AG04449 (cell line): ENCODE measurements at regions not wholly inside any gene's neighbourhood (a gene's known extent, or its start where the extent isn't known, plus 50 kb on each side); places are given as distances from the start of the nearest gene placed in this dataset.

Source experiments
- CTCF ChIA-PET: fragments of 350-600 bp; formaldehyde crosslinking; extraction: SDS; loops from one replicate; lab custom pipeline; 2021; ENCODE audit warnings: antibody characterized with exemption; lab: Yijun Ruan, JAX
- POLR2A ChIA-PET: fragments of 400-600, 350-600 bp; formaldehyde crosslinking; extraction: SDS; loops from one replicate; lab custom pipeline; 2020; ENCODE audit warnings: antibody characterized with exemption, inconsistent platforms; lab: Yijun Ruan, JAX
- DNase-seq: peaks from one replicate; pipeline ENCODE4 v3.0.0-alpha.2; 2010; ENCODE audit warnings: low read depth, low spot score
- H3K4me3 ChIP-seq: 2 replicates; pipeline ENCODE4 v1.5.1; 2011; ENCODE audit warnings: low read depth, mild to moderate bottlenecking, control low read depth, low read length
- TF ChIP-seq, protein P1 (sequence below): IDR thresholded peaks from one replicate; pipeline ENCODE4 v1.5.1; 2011; ENCODE audit warnings: mild to moderate bottlenecking, moderate library complexity, low read length, control low read depth, inconsistent platforms; ENCODE audit not compliant: insufficient read depth; ENCODE audit errors: missing control alignments

DNA sequence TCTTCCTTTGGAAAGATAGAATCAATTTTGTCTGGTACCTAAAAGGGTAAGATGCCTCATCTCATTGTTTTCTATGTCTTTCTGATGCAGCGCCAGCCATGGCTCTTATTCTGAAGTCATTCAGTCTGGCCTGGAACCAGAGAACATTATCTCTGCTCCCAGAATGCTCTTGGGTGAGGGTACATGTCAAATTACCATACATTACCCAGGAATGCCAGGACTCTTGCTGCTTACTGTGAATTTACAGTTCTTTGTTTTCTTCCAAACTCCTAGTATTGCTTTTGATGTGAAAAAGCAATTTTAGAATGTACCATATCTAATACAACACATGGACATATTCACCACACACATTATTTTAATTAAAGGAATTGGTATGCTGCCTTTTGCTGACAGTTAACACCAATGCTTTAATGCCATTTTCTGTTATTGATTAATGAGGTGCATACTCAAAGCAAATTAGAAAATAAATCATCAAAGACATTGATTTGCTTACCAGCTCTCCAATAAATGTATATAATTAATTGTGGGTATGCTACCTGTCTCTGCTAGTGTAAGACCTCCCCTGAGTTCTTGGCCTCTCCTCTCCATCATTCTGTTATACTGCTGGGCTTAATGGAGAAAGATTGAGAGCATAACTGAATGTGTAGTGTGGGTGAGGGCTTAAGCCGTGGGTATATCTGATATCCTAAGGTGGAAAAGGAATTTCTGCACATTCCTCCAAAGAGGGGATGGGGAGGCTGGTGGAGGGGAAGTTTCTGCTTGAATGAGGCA, 337.7 kb downstream of the C12orf75 start:
- ChIA-PET POLR2A (no interaction called here), CTCF (no interaction called here)
- H3K4me3 ChIP-seq, result no peak overlapping the region
- TF ChIP-seq, protein P1, sequence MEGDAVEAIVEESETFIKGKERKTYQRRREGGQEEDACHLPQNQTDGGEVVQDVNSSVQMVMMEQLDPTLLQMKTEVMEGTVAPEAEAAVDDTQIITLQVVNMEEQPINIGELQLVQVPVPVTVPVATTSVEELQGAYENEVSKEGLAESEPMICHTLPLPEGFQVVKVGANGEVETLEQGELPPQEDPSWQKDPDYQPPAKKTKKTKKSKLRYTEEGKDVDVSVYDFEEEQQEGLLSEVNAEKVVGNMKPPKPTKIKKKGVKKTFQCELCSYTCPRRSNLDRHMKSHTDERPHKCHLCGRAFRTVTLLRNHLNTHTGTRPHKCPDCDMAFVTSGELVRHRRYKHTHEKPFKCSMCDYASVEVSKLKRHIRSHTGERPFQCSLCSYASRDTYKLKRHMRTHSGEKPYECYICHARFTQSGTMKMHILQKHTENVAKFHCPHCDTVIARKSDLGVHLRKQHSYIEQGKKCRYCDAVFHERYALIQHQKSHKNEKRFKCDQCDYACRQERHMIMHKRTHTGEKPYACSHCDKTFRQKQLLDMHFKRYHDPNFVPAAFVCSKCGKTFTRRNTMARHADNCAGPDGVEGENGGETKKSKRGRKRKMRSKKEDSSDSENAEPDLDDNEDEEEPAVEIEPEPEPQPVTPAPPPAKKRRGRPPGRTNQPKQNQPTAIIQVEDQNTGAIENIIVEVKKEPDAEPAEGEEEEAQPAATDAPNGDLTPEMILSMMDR, result no peak
- no peak for DNase-seq

- DNase-seq, result peak; percentile 69
- TF ChIP-seq, protein P1, result no peak
- ChIA-PET CTCF (interaction anchor here (0.9 to 1.6 kb wide), 2 partner anchors 250 to 466 kb away, joined by 3 to 4 read pairs; no protein-coding TSS in a partner anchor), POLR2A (no interaction called here)
- no peak overlapping the region for H3K4me3 ChIP-seq
Measured at GRCh38 chr12:105670672-105671071, 340.2 kb downstream of the C12orf75 start.

- TF ChIP-seq, protein P1, result no peak
- H3K4me3 ChIP-seq, result no peak overlapping the region
- peak; percentile 88 for DNase-seq
- CTCF ChIA-PET, result interaction anchor here (0.7 to 1.6 kb wide), 3 partner anchors 34 to 552 kb away, joined by 3 to 5 read pairs (median 4); no protein-coding TSS in a partner anchor
- POLR2A ChIA-PET, result no interaction called here
Measured at GRCh38 chr12:105671720-105672119, 341.2 kb downstream of the C12orf75 start.

- DNase-seq, result no peak
- no peak overlapping the region for H3K4me3 ChIP-seq
- POLR2A ChIA-PET, result no interaction called here
- TF ChIP-seq, protein P1, result no peak
- CTCF ChIA-PET, result interaction anchor here (1.1 to 1.6 kb wide), 3 partner anchors 33 to 464 kb away, joined by 4 to 6 read pairs (median 5); no protein-coding TSS in a partner anchor
Measured at GRCh38 chr12:105672121-105672975, 341.9 kb downstream of the C12orf75 start.

DNA sequence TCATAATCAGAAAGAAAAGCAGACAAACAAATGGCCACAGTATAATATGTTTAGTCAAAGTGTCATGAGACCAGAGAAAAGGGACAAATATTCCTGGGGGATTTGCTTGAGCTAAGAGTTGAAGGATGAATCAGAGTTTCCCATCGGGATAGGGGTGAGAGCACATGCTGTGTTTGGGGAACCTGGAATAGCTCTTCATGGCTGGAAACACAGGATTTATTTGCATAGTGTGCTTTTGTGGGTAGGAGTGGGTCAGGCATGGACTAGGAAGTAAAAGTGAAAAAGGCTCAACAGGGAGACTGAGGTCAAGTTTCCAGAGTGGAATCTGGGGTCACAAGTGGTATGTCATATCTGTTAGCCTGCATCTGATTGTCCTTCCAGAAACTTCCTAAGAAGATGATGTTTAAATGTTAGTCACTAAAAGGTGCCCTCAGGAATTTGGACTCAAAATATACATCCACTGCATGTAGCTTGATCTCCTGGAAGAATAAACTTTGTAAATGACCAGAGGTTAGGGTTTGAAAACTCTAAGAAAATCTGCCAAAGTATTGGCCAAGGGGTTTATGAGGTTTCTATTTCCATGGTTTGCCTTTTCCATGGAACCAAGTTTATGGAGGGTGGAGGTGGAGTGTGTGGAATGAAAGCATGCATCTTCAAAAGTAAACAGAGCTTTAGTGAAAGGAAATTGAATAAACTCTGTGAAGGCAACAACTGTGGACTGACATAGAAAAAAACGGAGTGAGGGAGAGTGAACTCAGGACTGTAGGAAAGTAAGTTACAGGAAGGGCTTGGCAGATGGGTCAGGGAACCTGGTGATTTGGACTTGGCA, 344.6 kb downstream of the C12orf75 start:
- TF ChIP-seq, protein P1, result no peak
- no peak overlapping the region for H3K4me3 ChIP-seq
- no peak for DNase-seq
- POLR2A ChIA-PET, result no interaction called here
- CTCF ChIA-PET, result interaction anchor here (0.6 to 0.9 kb wide), 3 partner anchors 31 to 58 kb away, joined by 3 to 4 read pairs (median 3); no protein-coding TSS in a partner anchor
